ENCODE measurements at regions not wholly inside any gene's neighbourhood (a gene's known extent, or its start where the extent isn't known, plus 50 kb on each side); places are given as distances from the start of the nearest gene placed in this dataset.

DNA sequence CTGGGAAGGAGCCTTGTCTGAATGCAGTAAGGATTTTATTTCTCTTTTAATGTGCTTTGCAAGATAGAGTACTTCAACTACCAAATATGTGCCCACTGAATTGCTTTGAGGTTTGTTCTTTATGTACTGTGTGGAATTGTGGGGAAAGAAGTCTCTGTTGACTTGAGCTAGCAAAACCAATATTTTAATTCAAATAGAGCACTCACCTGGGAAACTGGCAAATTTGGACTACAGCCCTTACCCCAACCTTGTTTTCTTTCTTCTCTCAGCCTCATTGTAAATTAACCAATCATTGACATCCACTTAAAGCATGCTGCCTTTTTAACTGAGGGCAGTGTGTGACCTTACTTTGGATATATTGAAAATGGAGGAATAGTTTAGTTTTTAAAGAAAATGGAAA is 409.0 kb downstream of the SPATA31D1 start:
- Histone ChIP-seq H3K79me2 (ENCODE audit: insufficient read depth, low read length) (no peaks in the 10 kb centered on the region), H3K4me2 (ENCODE audit: low read depth, low read length, poor library complexity, severe bottlenecking) (no peak overlapping the region), H3K9me3 (ENCODE audit: insufficient read depth, low read length) (no peaks in the 10 kb centered on the region), H3F3A (ENCODE audit: insufficient read depth) (no peaks in the 10 kb centered on the region), H2AFZ (ENCODE audit: low read depth, low read length, severe bottlenecking) (no peak overlapping the region), H3K27ac (ENCODE audit: low read depth, low read length) (no peak overlapping the region), H3K4me3 (ENCODE audit: insufficient read depth, low read length, poor library complexity, severe bottlenecking) (no peak overlapping the region), H4K20me1 (ENCODE audit: low read depth, low read length) (no peaks in the 10 kb centered on the region), H3K27me3 (ENCODE audit: low read length) (no peaks in the 10 kb centered on the region), H3K9ac (ENCODE audit: low read length) (no peak overlapping the region), H3K9me2 (replicated peaks; ENCODE audit: insufficient read depth, low read length) (no peaks in the 10 kb centered on the region), H3K36me3 (ENCODE audit: low read length) (no peaks in the 10 kb centered on the region)
- no peak for TF ChIP-seq EZH2phosphoT487 (conservative IDR thresholded peaks at IDR 0.05; ENCODE audit: low read length)
- TF ChIP-seq, protein P1, sequence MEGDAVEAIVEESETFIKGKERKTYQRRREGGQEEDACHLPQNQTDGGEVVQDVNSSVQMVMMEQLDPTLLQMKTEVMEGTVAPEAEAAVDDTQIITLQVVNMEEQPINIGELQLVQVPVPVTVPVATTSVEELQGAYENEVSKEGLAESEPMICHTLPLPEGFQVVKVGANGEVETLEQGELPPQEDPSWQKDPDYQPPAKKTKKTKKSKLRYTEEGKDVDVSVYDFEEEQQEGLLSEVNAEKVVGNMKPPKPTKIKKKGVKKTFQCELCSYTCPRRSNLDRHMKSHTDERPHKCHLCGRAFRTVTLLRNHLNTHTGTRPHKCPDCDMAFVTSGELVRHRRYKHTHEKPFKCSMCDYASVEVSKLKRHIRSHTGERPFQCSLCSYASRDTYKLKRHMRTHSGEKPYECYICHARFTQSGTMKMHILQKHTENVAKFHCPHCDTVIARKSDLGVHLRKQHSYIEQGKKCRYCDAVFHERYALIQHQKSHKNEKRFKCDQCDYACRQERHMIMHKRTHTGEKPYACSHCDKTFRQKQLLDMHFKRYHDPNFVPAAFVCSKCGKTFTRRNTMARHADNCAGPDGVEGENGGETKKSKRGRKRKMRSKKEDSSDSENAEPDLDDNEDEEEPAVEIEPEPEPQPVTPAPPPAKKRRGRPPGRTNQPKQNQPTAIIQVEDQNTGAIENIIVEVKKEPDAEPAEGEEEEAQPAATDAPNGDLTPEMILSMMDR (IDR thresholded peaks at IDR 0.05; ENCODE audit: insufficient read depth, low read length, poor library complexity, severe bottlenecking) = no peak

DNA sequence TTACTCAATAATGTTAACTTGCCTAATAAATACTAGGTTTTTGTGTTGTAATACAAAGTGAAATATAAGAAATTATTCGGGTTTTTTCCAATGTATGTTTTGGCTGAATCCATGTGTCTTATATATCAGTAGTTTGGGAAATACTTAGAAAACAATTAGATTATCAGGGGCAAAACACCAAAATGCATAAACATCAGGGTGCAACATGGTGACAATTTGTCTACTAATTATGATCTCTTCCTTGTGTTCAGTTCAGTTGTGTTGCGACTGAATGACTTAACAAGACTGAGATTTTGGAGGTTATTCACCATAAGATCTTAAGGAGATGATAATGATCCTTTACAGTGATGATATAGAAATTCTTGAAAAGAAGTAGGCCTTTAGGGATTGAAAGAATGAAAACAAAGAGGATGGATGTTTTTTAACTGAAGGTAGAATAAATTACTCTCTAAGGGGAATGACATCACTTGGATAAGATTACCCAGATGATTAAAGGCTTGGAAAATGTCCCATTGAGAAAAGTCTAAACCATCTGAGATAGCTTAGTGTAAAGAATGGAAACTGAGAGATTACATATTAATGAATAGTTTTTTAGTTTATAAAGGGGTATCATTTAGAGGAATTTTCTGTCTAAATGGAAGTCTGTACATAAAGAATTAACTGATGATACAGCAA is 415.8 kb downstream of the SPATA31D1 start:
- Histone ChIP-seq H4K20me1 (ENCODE audit: low read depth, low read length) (no peaks in the 10 kb centered on the region), H3K27ac (ENCODE audit: low read depth, low read length) (no peak overlapping the region), H3K79me2 (ENCODE audit: insufficient read depth, low read length) (no peaks in the 10 kb centered on the region), H3K9me3 (ENCODE audit: insufficient read depth, low read length) (no peaks in the 10 kb centered on the region), H3K9ac (ENCODE audit: low read length) (no peak overlapping the region), H3F3A (ENCODE audit: insufficient read depth) (no peaks in the 10 kb centered on the region), H3K27me3 (ENCODE audit: low read length) (no peaks in the 10 kb centered on the region), H3K4me3 (ENCODE audit: insufficient read depth, low read length, poor library complexity, severe bottlenecking) (no peak overlapping the region), H3K9me2 (replicated peaks; ENCODE audit: insufficient read depth, low read length) (no peaks in the 10 kb centered on the region), H3K4me2 (ENCODE audit: low read depth, low read length, poor library complexity, severe bottlenecking) (no peak overlapping the region), H2AFZ (ENCODE audit: low read depth, low read length, severe bottlenecking) (no peak overlapping the region), H3K36me3 (ENCODE audit: low read length) (no peaks in the 10 kb centered on the region)
- TF ChIP-seq, protein P1 (IDR thresholded peaks at IDR 0.05; ENCODE audit: insufficient read depth, low read length, poor library complexity, severe bottlenecking) = no peak
- TF ChIP-seq EZH2phosphoT487 (conservative IDR thresholded peaks at IDR 0.05; ENCODE audit: low read length) = no peak

DNA sequence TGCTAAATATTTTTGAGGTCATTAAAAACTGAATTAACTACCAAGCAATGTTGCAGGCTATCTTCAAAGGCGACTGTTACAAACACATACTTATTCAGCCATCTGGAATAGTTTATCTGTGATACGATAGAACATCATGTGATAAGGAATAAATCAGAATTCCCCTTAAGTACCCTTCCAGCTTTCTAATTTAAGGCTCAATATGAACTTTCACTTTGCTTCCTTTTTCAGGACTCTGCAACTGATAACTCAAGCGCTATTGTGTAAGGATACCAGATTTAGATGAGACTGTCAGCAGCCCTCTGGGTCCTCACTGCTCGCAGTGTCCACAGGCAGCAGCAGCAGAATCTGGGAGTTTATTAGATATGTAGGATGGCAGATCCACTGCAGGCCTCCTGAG is 416.3 kb downstream of the SPATA31D1 start:
- no peaks in the 10 kb centered on the region for H3K9me2 ChIP-seq (replicated peaks; ENCODE audit: insufficient read depth, low read length)
- H3K27me3 ChIP-seq (ENCODE audit: low read length) = no peaks in the 10 kb centered on the region
- H3K36me3 ChIP-seq (ENCODE audit: low read length) = no peaks in the 10 kb centered on the region
- TF ChIP-seq, protein P1 (IDR thresholded peaks at IDR 0.05; ENCODE audit: insufficient read depth, low read length, poor library complexity, severe bottlenecking) = no peak
- no peak for TF ChIP-seq EZH2phosphoT487 (conservative IDR thresholded peaks at IDR 0.05; ENCODE audit: low read length)
- H3F3A ChIP-seq (ENCODE audit: insufficient read depth) = no peaks in the 10 kb centered on the region
- H3K9ac ChIP-seq (ENCODE audit: low read length) = no peak overlapping the region
- no peak overlapping the region for H3K4me3 ChIP-seq (ENCODE audit: insufficient read depth, low read length, poor library complexity, severe bottlenecking)
- H3K27ac ChIP-seq (ENCODE audit: low read depth, low read length) = no peak overlapping the region
- H3K9me3 ChIP-seq (ENCODE audit: insufficient read depth, low read length) = no peaks in the 10 kb centered on the region
- no peaks in the 10 kb centered on the region for H4K20me1 ChIP-seq (ENCODE audit: low read depth, low read length)
- H3K4me2 ChIP-seq (ENCODE audit: low read depth, low read length, poor library complexity, severe bottlenecking) = no peak overlapping the region
- no peaks in the 10 kb centered on the region for H3K79me2 ChIP-seq (ENCODE audit: insufficient read depth, low read length)
- no peak overlapping the region for H2AFZ ChIP-seq (ENCODE audit: low read depth, low read length, severe bottlenecking)
